Hematopoietic multipotent progenitor cell treated with erythropoietin and hydrocortisone succinate and interleukin-3 and kit ligand, for 17 days (in vitro differentiated cells): ENCODE measurements at regions not wholly inside any gene's neighbourhood (a gene's known extent, or its start where the extent isn't known, plus 50 kb on each side); places are given as distances from the start of the nearest gene placed in this dataset.
"Not testable (repeated sequence)": the region's sequence is repeated elsewhere in the genome, so short reads cannot be mapped to it uniquely, and the experiment has no call there.

Experiments used
- DNase-seq: peaks from one replicate; pipeline ENCODE4 v3.0.0-alpha.2; 2015; ENCODE audit warnings: low spot score

GRCh38 chr9:97103613-97104383 lies 64.9 kb upstream of the CTSV start:
- not testable (repeated sequence) for DNase-seq

GRCh38 chr9:97099540-97099939 lies 60.6 kb upstream of the CTSV start:
- DNase-seq = not testable (repeated sequence)

- DNase-seq = no peak
These were observed 57.9 kb upstream of the CTSV start for GRCh38 chr9:97096793-97097192.

DNA sequence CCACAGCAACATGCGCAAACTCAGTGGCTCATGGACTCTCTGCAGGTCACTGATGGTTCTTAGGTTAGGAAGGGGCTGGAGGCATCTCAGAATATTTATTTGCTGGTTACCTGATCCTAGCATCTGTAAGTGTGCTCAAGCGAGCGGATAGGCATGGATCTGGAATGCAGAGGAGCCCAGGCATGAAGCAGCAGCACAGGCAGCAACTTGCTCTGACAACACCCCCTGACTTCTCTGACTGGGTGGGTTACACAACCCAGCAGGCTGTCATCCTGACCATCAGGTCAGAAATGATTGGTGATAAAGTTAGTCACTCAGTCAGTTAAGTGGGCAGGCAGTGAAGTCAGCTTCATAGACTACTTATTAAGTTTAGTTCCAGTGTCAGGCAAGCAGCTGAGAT lies 50.4 kb upstream of the CTSV start:
- not testable (repeated sequence) for DNase-seq
